HG02763 (cell line): ENCODE measurements at regions not wholly inside any gene's neighbourhood (a gene's known extent, or its start where the extent isn't known, plus 50 kb on each side); places are given as distances from the start of the nearest gene placed in this dataset.
"Not testable (repeated sequence)": the region's sequence is repeated elsewhere in the genome, so short reads cannot be mapped to it uniquely, and the experiment has no call there.

ENCODE experiments used
- ATAC-seq: cut with Tn5 transposase; IDR thresholded peaks from one replicate; pipeline ENCODE4 v1.9.1; 2021; ENCODE audit warnings: mild to moderate bottlenecking, moderate library complexity; ENCODE audit not compliant: unreplicated experiment

- ATAC-seq: no peak
Measured at GRCh38 chr3:36175916-36176461, 204.3 kb upstream of the STAC start.

GRCh38 chr3:36178018-36178417 lies 202.3 kb upstream of the STAC start:
- no peak for ATAC-seq

- ATAC-seq: no peak
Measured at GRCh38 chr3:36182024-36182423, 198.3 kb upstream of the STAC start.

- ATAC-seq: not testable (repeated sequence)
Measured at GRCh38 chr3:36187197-36187596, 193.1 kb upstream of the STAC start.

GRCh38 chr3:36192901-36193300 lies 187.4 kb upstream of the STAC start:
- no peak for ATAC-seq

GRCh38 chr3:36193448-36193847 lies 186.9 kb upstream of the STAC start:
- ATAC-seq: no peak

GRCh38 chr3:36196058-36196457 lies 184.2 kb upstream of the STAC start:
- ATAC-seq: no peak

GRCh38 chr3:36197151-36197550 lies 183.2 kb upstream of the STAC start:
- no peak for ATAC-seq

- ATAC-seq: no peak
Measured at GRCh38 chr3:36201546-36201945, 178.8 kb upstream of the STAC start.

GRCh38 chr3:36206956-36207580 lies 173.2 kb upstream of the STAC start:
- ATAC-seq: no peak

- ATAC-seq: no peak
Measured at GRCh38 chr3:36210840-36211651, 169.3 kb upstream of the STAC start.

- ATAC-seq: no peak
Measured at GRCh38 chr3:36211652-36211999, 168.7 kb upstream of the STAC start.

GRCh38 chr3:36212251-36212650 lies 168.1 kb upstream of the STAC start:
- no peak for ATAC-seq

- no peak for ATAC-seq
Measured at GRCh38 chr3:36214460-36214859, 165.8 kb upstream of the STAC start.

- no peak for ATAC-seq
Measured at GRCh38 chr3:36215241-36215640, 165.1 kb upstream of the STAC start.

GRCh38 chr3:36219398-36219797 lies 160.9 kb upstream of the STAC start:
- ATAC-seq: no peak

GRCh38 chr3:36220173-36220572 lies 160.1 kb upstream of the STAC start:
- ATAC-seq: no peak

- ATAC-seq: no peak
Measured at GRCh38 chr3:36221975-36222374, 158.3 kb upstream of the STAC start.

GRCh38 chr3:36227980-36228379 lies 152.3 kb upstream of the STAC start:
- ATAC-seq: no peak

- ATAC-seq: no peak
Measured at GRCh38 chr3:36229496-36229895, 150.8 kb upstream of the STAC start.

- ATAC-seq: no peak
Measured at GRCh38 chr3:36232797-36233489, 147.4 kb upstream of the STAC start.

- ATAC-seq: no peak
Measured at GRCh38 chr3:36244728-36245127, 135.6 kb upstream of the STAC start.
